ENCODE measurements at regions not wholly inside any gene's neighbourhood (a gene's known extent, or its start where the extent isn't known, plus 50 kb on each side); places are given as distances from the start of the nearest gene placed in this dataset.
"Not testable (repeated sequence)": the region's sequence is repeated elsewhere in the genome, so short reads cannot be mapped to it uniquely, and the experiment has no call there.

DNA sequence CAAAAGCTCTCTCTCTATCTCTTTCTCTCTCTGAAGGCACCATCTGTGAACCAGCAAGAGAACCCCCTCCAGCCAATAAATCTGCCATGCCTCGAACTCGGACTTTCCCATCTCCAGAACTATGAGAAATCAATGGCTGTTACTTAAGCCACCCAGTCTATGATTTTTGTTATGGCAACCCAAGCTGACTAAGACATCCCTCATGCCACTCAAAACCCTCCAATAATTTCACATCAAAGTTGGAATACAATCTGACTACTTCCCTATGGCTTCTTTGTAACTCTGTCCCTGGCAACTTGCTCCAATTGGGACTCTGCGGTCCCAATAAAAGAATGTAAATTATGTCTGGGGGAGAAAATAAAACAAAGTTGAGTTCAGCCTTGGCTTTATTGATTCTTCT is 265.7 kb downstream of the SHOX start:
- DNase-seq (ENCODE audit: low spot score): no peak

DNA sequence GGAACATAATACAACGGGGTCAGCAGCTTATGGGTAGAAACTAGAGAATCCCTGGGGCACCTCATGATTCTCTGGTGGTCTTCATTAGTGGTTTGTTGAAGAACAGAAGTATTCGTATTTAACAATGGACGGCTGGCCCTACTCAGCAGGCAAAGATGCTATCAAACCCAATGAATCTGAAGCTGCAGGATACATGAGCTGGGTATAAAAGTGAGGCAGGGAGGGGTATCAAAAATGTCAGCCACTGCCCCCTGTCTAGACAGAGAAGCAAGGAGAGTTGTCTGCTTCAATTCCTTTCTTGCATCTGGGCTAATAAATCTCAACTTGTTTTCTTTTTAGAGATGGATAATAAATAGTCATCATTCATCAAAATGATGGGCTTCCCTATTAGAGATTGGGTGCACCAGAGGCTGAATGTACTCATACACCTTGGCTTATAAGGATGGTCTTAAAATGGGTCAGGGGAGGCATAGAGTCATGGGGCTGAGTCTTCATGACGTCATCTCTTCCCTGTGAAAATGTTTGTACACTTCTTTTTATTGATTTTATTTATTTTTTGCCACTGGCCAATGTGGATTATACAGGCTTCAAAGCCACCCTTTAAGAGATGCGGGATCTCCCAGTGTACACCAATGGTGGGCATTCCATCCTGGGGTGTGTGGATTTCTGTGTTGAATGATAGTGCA is 259.5 kb downstream of the SHOX start:
- no peak for DNase-seq (ENCODE audit: low spot score)

DNA sequence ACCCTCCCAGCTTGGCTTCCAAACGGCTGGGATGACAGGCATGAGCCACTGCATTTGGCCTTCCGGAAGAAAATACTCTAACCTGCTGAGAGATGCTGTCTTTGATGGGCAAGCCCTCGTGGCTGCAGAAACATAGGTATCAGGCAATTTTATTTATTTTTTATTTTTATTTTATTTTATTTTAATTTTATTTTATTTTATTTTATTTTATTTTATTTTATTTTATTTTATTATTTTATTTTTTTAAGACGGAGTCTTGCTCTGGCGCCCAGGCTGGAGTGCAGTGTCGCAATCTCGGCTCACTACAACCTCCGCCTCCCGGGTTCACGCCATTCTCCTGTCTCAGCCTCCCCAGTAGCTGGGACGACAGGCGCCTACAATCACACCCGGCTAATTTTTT is 257.1 kb downstream of the SHOX start:
- not testable (repeated sequence) for DNase-seq (ENCODE audit: low spot score)

DNA sequence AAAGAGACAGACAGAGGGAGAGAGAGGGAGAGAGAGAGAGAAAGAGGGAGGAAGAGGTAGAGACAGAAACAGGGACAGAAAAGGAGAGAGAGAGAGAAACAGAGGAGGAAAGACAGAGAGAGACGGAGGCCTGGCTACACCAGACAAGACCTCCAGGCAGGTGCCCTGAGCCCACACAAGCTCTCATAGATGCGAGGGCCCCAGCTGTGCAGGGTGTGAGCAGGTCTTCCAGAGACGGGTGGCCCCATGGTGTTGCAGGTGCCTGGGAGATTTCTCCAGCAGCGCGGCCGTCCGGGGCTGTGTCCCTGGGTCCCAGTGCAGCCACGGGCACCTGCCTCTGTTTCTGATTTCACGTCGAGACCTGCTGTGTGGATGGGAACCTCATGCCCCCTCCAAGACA is 253.0 kb downstream of the SHOX start:
- no peak for DNase-seq (ENCODE audit: low spot score)

DNA sequence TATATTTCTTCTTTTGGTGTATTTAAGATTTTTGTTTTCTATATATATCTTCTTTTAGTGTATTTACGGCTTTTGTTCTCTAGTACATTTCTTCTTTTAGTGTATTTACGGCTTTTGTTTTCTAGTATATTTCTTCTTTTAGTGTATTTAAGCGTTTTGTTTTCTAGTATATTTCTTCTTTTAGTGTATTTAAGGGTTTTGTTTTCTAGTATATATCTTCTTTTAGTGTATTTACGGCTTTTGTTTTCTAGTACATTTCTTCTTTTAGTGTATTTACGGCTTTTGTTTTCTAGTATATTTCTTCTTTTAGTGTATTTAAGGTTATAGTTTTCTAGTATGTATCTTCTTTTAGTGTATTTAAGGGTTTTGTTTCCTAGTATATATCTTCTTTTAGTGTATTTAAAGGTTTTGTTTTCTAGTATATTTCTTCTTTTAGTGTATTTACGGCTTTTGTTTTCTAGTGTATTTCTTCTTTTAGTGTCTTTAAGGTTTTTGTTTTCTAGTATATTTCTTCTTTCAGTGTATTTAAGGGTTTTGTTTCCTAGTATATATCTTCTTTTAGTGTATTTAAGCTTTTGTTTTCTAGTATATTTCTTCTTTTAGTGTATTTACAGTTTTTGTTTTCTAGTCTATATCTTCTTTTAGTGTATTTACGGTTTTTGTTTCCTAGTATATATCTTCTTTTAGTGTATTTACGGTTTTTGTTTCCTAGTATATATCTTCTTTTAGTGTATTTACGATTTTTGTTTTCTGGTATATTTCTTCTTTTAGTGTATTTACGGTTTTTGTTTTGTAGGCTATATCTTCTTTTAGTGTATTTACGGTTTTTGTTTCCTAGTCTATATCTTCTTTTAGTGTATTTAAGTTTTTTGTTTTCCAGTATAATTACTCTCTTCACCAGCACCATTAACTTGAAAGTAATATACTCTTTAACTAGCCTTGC is 249.4 kb downstream of the SHOX start:
- DNase-seq (ENCODE audit: low spot score): not testable (repeated sequence)

DNA sequence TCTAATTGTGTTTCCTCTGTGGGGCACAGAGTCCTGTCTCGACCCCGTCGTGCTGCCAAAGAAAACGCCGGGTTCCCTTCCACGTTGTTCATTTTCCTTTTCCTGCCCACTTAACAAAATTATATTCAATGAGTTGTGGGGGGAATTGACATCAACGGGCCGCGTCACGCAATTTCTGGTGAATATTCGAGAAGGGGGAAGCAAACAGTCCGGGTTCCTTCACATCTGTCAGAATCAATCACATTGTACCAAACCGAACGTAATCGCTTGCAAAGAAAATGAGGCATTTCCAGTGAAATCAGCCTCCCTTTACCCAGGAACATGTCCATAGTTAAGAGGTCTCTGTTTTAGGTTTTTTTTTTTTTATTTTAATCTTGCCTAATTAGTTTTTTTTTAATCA is 243.5 kb downstream of the SHOX start:
- DNase-seq (ENCODE audit: low spot score): no peak

DNA sequence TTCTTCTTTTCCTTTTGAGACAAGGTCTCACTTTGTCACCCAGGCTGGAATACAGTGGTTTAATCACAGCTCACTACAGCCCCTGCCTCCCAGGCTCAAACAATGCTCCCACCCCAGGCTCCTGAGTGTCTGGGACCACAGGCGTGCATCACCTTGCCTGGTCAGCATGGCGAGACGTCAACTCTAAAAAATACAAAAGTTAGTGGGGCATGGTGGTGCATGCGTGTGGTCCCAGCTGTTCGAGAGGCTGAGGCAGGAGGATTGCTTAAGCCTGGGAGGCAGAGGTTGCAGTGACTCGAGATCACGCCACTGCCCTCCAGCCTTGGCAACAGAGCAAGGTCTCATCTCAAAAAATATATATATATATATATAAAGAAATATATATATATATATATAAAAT is 242.4 kb downstream of the SHOX start:
- no peak for DNase-seq (ENCODE audit: low spot score)

DNA sequence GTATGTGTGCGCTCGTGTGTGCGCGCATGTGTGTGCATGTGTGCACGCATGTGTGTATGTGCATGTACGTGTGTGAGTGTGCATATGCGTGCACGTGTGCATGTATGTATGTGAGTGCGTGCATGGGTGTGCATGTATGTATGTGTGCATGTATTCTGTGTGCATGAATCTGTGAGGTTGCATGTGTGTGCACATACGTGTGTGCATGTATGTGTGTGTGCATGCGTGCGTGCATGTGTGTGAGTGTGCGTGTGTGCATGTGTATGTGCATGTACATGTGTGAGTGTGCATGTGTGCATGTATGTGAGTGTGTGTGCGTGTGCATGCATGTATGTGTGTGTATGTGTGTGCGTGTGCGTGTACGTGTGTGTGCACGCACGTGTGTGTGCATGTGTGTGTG is 241.5 kb downstream of the SHOX start:
- no peak for DNase-seq (ENCODE audit: low spot score)

DNA sequence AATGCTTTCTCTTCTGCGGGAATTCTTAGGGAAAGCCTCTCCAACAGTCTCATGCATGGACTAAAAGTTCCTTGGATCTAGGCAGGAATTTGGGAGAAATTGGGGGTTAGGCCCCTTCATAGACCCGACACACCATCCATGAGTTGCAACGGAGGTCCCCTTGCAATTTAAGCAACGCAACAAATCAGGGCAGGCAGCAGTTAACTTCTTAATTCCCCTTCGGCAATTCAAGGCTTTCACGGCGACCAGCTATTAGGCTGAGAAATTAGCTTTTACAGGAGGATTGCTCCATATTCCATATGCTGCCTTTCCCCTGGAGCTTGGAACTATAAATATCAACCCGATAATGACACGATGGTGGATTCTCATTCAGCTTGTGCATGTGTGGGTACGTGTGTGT is 241.0 kb downstream of the SHOX start:
- no peak for DNase-seq (ENCODE audit: low spot score)

DNA sequence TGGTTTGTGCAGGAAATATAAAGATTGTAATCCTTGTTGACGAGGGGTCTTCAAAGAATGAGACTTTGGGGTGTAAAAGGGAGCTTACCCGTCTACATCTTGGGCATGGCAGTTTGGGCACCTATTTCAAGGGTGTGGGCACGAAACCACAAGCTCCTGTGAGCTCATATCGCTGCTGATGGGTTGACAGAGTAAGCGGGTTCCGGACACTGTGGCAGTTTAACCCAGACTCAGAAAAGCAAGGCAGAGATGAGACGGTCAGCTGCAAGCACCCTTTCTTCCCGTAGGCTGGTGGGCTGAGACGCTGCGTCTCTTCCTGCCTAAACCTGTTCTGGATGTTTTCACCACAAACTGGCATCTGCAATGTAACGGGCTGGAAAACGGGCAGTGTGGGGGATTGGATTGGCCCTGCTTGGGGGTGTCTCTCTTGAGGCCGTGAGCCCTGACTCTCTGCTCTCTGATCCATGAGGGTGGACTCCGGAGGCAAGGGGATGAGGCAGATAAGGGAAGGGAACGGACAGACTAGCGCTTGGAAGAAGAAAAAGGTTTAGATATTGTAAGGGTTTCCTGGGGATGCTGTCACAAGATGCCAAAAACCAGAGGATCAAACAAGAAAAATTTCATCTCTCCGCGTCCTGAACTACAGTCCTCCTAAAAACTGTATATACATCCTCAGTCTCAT is 237.5 kb downstream of the SHOX start:
- no peak for DNase-seq (ENCODE audit: low spot score)

DNA sequence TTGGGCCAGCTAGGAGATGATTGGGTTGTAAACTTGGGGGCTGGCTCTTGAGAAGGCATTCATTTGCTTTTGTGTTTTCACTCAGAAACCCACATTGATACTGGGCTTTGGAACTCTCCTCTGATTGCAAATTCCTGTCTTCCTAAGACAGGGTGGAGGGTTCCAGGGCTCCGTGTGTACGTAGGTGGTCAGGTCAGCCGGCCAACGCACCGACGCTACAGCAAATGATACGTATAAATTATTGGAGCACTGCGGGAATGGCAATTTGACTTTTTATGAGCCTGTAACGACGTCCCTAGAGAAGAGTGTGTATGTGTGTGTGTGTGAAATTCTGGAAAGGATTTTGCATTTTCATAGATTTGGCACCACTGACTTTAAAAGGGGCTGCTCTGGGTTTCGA is 236.9 kb downstream of the SHOX start:
- DNase-seq (ENCODE audit: low spot score): no peak

DNA sequence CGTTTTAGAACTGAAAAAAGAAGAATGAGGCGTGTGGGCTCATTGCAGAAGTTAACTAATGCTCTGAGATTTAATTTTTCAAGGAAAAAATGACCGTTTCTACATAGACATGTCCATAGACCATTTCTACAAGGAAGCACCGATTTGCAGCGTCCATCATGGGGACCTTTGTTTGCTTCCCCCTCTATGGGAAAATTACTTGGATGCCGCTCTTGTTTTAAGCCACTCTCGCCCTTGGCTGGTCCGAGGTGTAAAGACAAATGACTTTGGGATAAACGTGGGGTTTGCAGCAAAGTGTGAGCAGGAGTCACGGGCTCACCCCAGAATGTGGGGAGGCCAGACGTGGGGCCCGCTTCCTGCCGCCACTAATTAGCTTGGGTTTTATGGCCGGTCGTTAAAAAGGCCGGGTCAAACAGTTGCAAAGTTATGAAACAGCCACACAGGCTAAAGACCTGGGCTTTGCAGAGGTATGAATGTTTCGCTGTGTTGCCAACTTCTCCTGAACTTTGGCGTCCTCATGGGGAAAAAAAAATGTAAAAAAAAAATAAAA is 235.9 kb downstream of the SHOX start:
- DNase-seq (ENCODE audit: low spot score): no peak

DNA sequence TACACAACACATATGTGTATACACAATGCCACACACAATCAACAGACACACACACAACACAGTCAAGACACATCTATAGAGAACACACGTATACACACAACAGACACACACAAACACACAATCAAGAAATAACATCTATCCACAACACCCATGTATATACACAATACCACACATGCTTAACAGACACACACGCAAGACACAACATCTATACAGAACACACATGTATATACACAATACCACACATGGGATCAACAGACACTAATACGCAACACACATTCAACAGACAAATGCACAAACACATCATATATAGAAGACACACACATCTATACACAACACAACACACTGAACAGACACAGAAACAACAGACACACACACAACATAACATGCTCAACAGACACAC is 234.8 kb downstream of the SHOX start:
- no peak for DNase-seq (ENCODE audit: low spot score)

DNA sequence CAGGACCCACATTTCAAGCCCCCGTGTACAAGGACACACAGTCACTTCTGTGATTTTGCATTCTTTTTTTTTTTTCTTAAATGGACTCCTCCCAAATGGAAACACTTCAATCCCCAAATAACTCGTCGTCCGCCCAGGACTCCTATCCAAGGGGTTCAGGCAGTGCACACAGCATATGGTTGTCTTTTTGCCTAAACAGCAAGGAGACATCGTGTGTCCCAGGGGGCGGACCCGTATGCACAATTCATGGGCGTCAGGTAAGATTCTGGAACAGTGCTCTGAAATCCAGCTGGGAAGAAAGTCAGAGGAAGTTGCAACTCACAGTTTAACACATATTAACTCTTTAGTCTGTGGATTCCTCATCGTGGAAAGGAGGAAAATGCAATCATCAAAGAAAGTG is 231.3 kb downstream of the SHOX start:
- no peak for DNase-seq (ENCODE audit: low spot score)

DNA sequence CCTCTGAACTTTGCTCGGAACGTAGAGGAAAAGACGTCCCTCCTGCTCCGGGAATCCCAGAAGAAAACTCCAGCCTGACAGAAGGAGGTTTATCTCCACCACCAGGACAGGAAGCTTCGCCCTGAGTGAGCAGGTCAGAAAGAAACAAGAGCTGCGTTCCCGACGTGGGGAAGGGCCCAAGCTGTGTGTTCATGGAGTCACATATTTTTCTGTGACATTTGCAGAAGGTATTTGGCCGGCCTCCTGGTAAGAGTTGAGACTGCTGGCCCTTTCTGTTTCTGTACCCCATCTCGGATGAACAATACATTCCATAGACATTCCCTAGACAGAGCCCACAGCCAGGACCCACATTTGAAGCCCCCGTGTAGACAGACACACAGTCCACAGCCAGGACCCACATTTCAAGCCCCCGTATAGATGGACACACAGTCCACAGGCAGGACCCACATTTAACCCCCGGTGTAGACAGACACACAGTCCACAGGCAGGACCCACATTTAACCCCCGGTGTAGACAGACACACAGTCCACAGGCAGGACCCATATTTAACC is 230.8 kb downstream of the SHOX start:
- DNase-seq (ENCODE audit: low spot score): no peak

DNA sequence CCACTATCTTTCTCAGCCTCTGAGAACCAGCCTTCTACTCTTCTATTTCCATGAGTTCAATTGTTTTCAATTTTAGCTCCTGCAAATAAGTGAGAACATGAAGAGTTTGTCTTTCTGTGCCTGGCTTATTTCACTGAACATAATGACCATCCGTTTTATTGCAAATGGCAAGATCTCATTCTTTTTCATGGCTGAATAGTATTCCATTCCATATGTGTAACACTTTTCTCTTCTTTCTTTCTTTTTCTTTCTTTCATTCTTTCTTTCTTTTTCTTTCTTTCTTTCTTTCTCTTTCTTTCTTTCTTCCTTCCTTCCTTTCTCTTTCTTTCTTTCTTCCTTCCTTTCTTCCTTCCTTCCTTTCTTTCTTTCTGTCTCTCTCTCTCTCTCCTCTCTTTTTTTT is 228.7 kb downstream of the SHOX start:
- DNase-seq (ENCODE audit: low spot score): no peak

DNA sequence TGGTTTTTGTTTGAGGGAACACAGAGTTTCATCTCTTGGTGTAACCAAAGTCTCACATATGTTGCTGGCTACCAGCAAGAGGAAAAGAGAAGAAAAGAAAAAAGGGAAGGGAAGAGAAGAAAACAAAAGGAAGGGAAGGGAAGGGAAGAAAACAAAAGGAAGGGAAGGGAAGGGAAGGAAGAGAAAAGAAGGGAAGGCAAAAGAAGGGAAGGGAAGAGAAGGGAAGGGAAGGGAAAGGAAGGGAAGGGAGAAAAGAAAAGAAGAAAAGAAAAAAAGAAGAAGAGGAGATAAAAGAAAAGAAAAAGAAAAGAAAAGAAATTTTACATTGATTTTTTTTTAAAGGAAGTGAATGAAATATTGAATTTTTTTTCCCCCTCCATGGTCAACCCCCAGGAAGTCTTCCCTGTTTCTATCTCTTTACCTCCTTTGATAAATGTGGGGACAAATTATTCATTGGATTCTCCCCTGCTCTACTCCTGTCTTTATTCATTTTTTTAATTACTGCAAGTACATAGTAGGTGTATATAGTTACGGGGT is 228.0 kb downstream of the SHOX start:
- no peak for DNase-seq (ENCODE audit: low spot score)

DNA sequence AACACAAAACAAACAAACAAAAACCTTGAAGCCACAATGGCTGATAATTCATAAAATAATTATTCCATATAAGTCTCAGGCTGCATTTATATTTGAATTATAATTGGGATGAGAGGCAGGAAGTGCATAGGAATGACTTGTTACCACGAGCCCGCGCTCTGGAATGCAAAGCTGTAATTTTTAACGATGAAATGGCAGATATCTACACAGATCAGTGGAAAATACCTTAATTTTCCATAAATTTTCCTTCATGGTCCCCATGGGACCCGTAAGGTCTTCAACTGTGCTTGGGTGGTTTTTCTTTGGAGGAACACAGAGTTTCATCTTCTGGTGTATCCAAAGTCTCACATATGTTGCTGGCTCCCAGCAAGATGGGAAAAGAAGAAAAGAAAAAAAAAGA is 226.8 kb downstream of the SHOX start:
- DNase-seq (ENCODE audit: low spot score): no peak

DNA sequence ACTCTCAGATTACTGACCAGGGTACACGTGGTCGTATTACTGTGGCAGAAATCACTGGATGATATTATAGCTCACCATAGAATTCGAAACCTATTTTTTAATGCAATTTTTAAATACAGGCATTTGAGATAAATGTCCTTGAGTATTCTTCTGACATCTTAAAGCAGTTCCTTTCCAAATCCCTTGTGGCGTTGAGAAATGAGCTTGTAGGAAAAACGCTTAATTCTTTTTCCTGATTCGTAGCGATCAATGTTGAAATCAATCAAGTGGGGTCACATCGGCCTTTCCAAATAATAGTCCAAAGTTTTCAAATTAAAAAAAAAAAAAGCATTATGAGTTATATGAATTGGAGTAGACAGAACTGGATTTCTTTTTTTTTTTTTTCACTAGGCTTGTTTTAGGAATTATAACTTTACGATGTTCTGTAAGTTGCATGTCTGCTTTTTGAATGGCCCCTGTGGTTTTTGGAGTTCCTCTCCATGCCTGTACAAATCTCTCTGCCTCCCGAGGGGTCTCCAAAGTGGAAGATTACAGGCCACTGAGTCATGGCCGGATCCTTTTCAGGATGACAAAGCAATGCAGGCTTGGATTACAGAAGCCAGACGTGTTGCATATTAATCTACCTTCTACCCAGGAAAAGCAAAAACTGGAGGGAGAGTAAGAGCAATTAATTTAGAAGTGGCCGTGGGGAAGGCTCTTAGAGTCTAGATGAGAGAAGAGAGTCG is 226.1 kb downstream of the SHOX start:
- no peak for DNase-seq (ENCODE audit: low spot score)

DNA sequence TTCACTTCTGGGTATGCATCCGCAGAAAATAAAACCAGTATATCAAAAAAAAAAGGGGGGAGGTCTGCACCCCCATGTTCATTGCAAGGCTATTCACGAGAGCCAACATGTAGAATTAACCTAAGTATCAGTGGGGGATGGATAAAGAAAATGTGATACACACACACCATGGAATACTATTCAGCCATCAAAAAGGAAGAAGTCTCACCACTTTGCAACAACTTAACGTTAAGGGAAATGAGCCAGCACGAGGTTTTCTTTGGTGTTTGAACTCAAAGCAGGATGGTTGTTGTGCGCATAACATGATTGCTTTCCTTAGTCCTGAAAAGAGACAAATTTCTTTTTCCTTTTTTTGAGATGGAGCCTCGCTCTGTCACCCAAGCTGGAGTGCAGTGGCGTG is 222.7 kb downstream of the SHOX start:
- DNase-seq (ENCODE audit: low spot score): no peak

DNA sequence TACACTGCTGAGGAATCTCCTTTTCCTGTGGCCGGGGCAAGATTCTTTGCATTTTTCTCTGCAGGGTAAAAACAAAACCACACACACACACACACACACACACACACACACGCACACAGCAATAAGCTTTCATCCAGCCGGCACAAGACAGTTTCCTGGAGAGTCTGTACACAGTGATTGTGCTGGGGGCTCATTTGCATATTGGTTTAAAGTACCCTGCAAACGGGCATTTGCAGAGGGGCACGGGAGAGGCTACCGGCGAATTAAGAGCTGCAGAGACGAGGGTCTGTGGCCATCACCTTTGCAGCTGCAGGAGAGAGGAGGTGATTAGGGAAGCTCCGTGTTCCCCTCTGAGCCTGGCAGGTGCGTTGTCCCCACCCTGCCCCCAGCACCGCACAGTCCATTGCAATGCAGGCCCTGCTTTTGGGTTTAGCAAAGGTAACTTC is 219.9 kb downstream of the SHOX start:
- no peak for DNase-seq (ENCODE audit: low spot score)

All from AG20443 (cell line).